ENCODE measurements at regions not wholly inside any gene's neighbourhood (a gene's known extent, or its start where the extent isn't known, plus 50 kb on each side); places are given as distances from the start of the nearest gene placed in this dataset.
"Not testable (repeated sequence)": the region's sequence is repeated elsewhere in the genome, so short reads cannot be mapped to it uniquely, and the experiment has no call there.

DNA sequence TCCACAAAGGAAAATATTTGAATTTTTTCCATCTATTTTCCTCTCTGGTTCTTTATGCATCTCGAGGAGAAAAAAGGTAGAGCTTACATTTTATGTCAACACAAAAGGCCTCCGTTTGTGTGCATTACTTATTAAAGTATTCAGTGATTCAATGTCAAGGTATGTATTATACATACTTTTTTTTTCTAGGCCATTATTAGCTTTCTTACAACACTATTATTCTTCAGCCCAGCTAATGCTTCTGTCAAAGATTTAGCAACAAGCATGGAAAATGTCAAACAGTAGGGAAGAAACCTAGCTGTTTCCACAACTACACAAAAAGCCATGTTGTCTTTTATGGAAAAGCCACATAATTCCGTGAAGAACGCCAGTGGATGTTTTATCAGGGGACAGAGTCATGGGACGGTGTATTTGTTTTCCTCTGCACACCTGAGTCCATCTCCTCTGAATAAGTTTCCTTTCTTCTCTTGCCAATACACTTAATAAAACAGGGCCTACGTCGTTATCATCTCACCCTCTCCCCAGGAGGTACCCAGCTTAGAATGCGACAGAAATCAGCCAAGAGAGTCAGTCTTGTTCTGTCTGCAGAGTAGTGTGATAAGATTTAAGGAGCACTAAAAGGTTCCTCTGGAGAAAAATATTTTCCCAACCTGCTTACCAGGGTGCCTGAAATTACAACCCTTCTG lies 209.7 kb upstream of the AUTS2 start:
- no peak for DNase-seq

DNA sequence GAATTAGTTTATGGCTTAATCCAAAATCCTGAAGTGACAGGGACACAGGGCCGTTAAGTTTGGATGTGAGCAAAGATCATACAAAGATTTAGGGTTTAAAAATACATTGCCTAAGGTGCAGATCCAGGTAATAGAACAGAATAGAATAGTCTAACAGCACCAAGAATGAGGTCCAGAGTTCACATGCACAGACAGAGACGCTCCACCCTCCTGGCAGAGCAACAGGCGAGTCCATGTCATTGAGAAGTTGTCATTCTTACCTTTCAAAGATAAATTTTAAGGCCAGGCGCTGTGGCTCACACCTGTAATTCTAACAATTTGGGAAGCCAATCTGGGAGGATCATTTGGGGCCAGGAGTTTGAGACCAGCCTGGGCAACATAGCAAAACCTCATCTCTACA lies 209.1 kb upstream of the AUTS2 start:
- DNase-seq = no peak

DNA sequence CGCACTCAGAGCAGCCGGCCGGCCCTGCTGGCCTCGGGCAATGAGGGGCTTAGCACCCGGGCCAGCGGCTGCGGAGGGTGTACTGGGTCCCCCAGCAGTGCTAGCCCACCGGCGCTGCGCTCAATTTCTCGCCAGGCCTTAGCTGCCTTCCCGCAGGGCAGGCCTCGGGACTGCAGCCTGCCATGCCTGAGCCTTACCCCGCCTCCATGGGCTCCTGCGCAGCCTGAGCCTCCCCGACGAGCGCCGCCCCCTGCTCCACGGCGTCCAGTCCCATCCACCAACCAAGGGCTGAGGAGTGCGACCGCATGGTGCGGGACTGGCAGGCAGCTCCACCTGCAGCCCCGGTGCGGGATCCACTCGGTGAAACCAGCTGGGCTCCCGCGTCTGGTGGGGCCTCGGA lies 204.4 kb upstream of the AUTS2 start:
- DNase-seq = not testable (repeated sequence)

DNA sequence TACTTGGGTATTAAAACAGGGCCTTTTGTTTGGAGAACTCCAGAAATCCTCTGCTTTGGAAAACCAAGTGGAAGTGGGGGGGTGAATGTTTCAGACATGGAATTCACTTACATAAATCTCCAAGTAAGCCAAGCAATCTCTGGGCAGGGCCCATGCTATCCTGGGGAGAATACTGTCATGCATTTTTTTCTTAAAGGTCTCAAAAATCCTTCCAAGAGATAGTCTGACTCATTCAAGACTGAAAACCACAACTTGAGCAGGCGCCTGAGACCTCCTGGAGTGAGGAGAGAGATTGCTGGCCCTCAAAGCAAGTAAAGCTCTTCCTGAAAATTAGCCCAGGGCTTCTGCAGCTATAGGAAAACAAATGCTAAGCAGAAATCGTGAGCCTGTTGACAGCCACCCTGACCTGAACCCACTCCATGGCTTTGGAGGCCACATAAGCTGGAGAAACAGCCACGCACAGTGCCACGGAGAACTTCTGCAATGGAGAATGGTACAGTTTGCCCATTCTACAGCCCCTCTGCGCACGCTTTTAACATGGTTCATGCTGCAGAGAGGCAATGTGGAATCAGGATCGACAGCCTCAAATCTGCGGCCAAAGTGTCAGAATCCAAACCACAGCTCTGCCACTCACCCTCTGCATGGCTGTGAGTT lies 203.1 kb upstream of the AUTS2 start:
- DNase-seq = no peak

DNA sequence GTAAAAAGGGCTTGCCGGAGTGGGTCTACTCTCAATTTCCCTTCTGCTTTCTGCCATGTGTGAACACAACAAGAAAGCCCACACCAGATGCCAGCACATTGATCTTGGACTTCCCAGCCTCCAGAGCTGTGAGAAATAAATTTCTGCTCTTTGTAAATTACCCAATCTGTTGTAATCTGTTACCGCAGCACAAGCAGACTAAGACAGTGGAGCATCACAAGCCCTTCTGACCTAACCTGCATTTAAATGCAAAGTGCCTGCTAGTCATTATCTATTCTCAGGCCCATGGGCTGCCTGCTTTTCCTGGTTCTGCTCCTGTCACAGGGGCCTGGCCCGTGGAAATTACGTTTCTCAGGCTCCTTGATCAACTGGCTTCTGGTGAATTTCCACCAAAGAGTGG lies 199.3 kb upstream of the AUTS2 start:
- DNase-seq = no peak

DNA sequence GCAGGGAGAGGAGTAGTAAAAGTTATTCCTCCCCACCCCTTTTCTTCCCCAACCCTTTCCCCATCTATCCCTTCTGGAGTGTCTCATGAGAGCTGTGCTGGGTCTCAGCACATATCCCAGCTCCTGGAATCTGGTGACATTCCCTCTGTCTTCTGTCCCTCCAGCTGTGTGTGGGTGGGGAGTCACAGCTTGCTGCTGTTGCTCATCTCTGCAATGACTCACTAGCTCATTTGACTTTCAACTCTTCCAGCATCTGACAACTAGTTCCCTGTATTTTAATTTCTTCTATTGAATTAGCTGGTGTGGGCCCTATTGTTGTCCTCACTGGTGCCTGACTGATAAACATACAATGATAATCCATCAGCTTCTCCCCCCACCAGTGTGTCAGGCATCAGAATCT lies 198.9 kb upstream of the AUTS2 start:
- no peak for DNase-seq

DNA sequence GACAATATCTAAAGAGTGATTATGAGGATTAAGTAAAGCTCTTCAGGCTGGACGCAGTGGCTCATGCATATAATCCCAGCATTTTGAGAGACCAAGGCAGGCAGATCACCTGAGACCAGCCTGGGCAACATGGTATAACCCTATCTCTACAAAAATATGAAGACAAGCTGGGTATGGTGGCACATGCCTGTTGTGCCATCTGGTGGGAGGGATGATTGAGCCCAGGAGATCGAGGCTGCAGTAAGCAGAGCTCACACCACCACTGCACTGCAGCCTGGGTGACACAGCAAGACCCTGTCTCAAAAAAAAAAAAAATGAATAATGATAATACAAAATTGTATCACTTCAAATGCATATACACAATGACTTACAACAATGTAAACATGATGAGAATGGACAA lies 195.6 kb upstream of the AUTS2 start:
- DNase-seq = no peak

DNA sequence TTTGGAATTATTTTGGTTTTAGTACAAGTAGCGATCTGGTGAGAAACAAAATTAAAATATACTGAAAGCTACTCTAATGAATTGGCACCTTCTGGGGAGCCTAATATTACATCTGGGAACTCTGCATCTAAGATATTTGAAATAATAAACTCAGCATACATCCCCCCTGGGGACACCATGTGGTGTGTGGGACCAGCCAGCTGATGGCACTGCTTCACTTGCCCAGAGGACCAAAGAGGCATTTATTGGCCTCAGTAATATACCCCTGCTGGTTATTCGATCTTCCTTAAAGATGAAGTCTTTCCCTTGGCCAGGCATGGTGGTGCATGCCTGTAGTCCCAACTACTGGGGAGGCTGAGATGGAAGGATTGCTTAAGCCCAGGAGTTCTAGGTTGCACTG lies 195.1 kb upstream of the AUTS2 start:
- DNase-seq = no peak

DNA sequence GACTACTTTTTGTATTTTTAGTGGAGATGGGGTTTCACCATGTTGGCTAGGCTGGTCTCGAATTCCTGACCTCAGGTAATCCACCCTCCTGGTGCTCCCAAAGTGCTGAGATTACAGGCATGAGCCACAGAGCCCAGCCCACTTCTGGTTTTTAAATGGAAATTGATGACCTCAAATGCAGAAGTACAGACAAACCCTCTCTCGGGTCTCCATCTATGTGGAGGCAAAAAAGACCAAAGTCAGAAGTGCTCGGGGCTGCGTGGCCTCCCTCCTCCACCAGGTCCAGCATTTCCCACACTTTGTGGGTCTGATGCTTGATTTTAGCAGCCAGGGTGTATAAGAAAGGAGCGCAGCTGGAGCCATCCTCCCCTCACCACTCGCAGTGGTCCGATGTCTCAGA lies 187.3 kb upstream of the AUTS2 start:
- DNase-seq = no peak

DNA sequence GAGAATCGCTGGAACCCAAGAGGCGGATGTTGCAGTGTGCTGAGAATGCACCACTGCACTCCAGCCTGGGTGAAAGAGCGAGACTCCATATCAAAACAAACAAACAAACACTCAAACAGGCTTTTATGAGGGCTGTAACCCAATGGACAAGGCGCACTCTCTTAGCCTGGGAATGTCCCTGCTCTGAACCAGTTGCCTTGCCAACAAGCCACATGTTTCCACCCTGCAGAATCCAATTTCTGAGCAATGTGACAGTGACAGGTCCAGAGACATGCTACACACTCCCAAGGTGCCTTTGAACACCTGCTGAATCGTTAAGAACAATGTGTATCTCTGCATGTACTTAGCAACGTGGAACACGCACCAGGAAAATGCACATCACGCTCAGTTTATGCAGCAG lies 186.8 kb upstream of the AUTS2 start:
- DNase-seq = no peak

DNA sequence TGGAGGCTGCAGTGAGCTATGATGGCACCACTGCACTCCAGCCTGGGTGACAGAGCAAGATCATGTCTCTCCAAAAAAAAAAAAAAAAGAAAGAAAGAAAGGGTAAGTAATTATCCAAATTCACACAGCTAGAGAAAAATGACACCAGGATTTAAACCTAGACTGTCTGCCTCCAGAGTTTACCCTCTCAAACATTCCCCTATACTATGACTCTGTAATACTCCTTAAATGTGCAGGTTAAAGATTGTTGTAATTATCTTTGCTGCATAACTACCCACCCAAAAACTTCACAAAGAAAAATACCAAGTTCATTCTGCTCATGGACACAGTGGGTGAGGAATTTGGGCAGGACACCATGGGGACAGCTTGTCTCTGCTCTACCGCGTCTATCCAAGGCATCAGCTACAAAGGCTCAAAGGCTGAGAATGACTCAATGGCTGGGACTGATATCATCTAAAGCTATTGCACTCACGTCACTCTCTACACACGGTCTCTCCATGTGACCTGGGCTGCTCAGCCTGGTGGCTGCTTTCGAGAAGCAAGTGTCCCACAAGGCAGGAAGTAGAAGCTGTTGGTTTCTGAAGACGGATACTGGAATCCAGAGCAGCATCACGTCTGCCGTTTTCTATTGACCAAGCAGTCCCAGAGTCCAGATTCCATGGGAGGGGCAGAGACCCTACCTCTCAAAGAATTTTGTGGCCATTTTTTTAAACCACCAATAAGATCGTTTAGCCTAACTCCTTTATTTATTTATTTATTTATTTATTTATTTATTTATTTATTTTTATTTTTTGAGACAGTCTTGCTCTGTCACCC lies 185.7 kb upstream of the AUTS2 start:
- peak; percentile 28 for DNase-seq

DNA sequence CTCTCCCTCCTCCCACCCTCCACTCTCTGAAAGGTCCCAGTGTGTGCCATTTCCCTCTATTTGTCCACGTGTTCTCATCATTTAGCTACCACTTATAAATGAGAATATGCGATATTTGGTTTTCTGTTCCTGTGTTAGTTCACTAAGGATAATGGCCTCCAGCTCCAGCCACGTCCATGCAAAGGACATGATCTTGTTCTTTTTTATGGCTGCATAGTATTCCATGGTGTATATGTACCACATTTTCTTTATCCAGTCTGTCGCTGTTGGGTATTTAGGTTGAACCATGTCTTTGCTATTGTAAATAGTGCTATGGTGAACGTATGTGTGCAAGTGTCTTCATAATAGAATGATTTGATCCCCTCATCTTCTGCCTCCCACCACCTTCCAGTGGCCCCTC lies 183.7 kb upstream of the AUTS2 start:
- DNase-seq = no peak

DNA sequence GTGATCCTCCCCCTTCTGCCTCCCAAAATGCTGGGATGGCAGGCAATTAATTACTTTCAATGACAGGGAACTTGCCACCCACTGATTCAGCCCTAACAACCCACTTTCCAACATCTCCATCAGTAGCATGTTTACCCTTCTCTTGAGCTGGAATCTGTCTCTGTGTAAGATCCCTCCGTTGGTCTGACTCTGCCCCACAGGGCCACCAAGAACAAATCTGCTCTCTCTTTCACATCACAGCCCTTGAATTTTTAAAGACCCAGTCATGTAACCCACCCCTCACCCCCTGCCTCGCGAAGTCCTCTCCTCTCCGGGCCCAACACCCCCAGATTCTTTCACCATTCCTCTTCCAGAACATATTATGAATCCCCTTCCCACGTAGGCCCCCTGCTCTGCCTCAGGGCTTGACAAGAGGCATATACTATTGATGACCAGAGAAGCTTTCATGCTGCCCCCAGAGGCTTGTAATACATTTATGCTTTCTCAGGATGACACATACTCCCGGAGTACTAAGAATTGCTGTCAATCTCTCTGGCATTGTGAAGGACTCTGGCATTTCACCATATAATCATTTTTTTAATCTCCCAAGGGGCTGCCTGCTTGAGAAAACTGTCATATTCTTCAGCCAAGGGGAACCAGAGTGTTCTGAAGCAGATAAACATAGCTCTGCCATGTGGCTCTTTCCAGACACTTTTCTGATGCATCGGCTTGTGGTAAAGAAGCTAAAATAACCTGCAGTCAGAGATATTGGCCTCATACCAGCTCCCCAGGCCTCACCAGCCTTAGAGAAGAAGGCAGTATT lies 179.2 kb upstream of the AUTS2 start:
- no peak for DNase-seq

DNA sequence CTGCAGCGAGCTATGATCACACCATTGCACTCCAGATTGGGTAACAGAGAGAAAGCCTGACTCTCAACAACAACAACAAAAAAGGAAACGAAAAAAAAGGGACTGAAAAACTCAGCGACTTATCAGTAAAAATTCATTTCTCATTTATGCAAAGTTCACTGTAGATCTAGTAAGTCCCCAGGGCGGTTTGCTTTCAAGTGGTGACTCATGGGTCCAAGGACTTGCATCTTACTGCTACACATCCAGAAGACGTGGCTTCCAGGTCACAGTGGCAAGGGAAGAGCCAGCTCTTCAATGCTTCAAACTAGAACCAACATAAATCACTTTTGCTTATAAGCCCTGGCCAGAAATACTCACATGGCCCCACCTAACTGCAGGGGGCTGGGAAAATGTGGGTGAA lies 178.3 kb upstream of the AUTS2 start:
- no peak for DNase-seq

DNA sequence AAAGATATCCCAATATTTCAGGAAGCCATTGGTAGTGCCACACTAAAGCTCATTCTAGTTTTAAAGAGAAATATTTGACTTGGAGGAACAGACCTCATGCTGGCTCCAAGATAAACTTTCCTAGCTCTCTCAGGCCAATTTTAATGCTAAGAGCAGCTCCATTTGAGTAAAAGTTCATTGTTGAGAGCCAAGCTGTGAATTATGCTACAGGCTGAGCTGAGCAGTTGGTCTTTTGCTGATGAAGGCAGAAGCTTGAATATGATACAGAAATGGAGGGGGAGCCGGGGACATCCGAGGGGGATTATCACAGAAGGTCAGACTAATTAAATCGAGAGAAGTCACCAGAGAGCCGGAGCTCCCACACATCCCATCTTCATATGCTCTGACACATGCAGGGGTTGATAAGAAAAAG lies 175.7 kb upstream of the AUTS2 start:
- no peak for DNase-seq

DNA sequence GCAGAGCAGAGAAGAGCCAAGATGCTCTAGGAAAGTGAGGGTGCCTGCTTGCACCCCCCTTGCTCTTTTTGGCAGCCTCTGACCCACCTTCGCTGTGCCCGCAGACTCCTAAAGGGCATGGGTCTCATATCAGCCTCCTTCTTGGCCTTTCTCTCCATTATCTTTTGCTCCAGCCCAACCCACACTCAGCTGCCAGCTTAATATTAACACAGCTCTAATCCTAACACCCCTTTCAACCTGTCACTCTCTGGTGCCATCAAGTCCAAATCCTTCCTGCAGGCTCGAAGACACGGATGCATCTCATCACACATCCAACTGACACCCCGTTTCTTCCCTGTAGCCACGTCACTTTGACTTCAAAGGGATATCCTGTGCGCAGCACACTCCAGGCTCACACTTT lies 171.6 kb upstream of the AUTS2 start:
- no peak for DNase-seq

DNA sequence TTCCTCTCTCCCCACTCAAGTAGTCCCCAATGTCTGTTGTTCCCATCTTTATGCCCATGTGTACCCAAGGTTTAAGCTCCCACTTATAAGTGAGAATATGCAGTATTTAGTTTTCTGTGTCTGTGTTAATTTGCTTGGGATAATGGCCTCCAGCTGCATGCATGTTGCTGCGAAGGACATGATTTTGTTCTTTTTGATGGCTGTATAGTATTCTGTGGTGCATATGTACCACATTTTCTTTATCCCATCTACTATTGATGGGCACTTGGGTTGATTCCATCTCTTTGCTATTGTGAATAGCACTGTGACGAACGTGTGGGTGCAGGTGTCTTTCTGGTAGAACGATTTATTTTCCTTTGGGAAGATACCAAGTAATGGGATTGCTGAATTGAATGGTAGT lies 170.2 kb upstream of the AUTS2 start:
- no peak for DNase-seq

DNA sequence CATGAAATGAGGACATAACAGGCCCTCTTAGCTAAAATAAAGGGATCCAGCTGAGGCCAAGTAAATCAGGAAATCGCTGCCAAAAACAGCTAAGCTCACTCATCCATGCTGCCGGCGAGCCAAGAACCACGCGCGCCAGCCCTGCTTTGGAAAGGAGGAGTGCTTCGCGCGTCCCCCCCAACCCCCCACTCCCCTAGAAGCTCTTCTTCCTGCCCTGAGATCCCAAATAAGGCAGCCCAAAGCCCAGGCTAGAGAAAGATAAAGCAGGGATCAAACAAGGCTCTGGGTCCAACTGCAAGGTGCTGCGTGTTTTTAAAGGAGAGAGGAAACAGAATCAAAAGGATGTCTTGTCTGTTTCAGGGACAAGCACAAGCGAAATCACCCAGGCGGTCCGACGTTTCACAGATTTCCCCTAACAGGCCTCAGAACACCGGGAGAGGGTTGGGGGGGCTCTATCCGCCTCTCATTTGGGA lies 168.3 kb upstream of the AUTS2 start:
- no peak for DNase-seq

DNA sequence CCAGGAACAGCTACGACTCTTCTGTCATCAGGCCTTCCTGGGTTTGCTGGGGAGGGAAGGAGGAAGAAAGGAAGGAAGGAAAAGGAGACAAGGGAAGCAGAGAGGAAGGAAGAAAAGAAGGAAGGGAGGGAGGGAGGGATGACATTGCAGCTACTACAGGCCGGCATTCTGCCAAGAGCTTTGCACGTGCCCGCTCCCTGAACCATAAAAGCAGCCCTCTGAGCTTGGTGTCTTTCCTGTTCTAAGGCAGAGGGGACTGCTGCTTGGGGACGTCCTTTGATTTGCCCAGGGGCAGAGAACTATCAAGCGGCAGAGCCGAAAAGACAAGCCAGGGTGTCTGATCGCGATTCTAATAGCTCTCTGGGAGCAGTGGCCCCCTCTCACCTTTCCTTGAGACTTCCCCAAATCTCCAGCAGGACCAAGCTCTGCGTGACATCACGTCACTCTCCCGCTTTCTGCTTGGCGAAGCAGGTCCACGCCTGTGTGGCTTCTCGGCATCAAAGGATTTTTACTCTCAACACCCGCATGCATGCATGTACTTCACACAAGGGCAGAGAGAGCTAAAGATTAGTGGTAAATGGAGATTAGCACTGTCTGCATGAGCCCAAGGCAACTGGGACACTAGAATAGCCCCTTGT lies 167.8 kb upstream of the AUTS2 start:
- DNase-seq = no peak

DNA sequence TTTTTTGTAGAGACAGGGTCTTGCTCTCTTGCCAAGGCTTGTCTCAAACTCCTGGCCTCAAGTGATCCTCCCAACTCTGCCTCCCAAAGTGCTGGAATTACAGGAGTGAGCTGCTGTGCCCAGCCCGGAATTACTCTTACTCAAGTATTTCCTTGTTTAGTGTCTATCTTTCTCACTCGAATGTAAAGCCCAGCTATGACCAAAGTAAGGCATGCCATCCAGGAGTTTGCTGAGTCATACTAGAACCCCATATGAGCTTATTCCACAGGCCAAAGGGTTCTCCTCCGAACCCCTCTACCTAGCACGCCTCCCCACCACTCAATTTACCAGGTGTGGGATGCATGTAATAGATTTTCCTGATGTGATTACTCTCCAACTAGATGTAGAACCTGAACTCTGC lies 166.6 kb upstream of the AUTS2 start:
- no peak for DNase-seq

DNA sequence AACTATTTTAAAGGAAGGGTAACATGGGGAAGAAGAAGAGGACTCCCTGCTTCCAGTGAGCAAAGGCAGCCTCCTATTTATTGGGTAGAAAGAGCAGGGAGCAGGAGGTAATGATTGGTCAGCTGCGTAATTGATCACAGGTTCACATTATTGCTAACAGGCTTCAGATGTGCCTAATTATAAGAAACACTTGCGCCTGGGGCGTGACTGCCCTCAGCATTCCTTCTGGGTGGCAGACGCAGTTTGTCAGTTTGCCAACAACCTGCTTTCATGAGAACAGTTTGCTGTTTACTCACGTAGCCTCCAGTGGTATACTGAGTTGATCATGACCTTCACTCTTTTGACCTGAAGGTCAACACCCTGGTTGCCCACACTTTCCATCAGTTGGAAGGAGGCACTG lies 166.0 kb upstream of the AUTS2 start:
- DNase-seq = not testable (repeated sequence)

DNA sequence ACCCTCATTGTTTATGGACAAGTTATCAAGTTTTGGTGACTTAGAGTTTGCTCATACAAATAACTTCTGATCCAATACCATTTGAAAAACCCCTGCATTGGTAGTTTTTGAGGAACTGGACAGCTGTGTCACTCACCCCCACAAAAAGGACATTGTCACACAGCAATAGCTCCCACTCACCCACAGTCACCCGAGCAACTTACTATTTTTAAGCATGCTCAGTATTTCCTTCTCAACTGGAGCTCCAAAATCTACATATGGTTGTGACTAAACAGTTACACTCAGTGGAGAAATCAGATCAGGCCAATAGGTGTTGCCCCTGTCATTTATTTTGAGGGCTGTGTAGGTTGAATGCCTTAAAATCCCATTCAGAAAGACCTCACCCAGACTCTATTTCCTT lies 165.2 kb upstream of the AUTS2 start:
- DNase-seq = no peak

DNA sequence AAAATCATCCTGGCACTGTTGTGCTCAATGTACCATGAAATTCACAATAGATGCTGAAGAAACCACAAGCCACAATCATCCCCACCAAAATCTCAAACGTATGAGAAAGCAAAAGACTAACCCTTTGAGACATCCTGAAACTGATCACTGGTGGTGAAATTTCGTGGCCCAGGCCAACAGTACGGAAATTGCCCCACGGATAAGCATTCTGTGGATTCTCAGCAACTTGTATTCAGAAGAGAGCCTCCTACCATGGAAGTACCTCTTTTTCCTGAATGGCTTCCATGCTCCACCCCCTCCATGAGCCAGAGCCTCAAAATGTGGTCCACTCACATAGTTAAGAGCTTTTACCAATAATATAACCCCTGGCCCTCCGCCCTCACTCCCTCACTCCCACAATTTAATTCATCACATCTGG lies 163.9 kb upstream of the AUTS2 start:
- no peak for DNase-seq

Data from stimulated activated CD4-positive, alpha-beta T cell treated with anti-CD3 and anti-CD28 coated beads, Interleukin-1b, Interleukin-23, amount 100 ng/mL, for 48 hours (primary cell).